NT2/D1 (cell line): ENCODE measurements at regions not wholly inside any gene's neighbourhood (a gene's known extent, or its start where the extent isn't known, plus 50 kb on each side); places are given as distances from the start of the nearest gene placed in this dataset.

ENCODE experiments used
- SUZ12 ChIP-seq: IDR thresholded peaks from 2 replicates; pipeline ENCODE4 v1.6.1; 2011; ENCODE audit not compliant: insufficient read length, insufficient read depth; ENCODE audit errors: extremely low read depth
- YY1 ChIP-seq: IDR thresholded peaks from 2 replicates; pipeline ENCODE4 v1.6.1; 2011; ENCODE audit not compliant: insufficient read length, insufficient read depth
- ZNF274 ChIP-seq: IDR thresholded peaks from 2 replicates; pipeline ENCODE4 v1.6.1; 2011; ENCODE audit warnings: mild to moderate bottlenecking, low read depth, low read length

- TF ChIP-seq ZNF274 (no peak), YY1 (no peak), SUZ12 (no peak)
Measured at GRCh38 chr2:176814274-176814673, 398.3 kb upstream of the HNRNPA3 start.
